Testis (tissue), 2 donors: ENCODE measurements at regions not wholly inside any gene's neighbourhood (a gene's known extent, or its start where the extent isn't known, plus 50 kb on each side); places are given as distances from the start of the nearest gene placed in this dataset.

Source experiments
- CTCF ChIP-seq, 3 experiments: fragments of 450-650 bp in 2 of 3; fragments of 200-600 bp in 1 of 3; sonication (generic) in 1 of 3; IDR thresholded peaks; one replicate each; pipeline ENCODE4 v1.5.1; 2016 to 2019; ENCODE audit warnings: antibody characterized with exemption in 3 of 3, mild to moderate bottlenecking in 2 of 3, moderate library complexity in 1 of 3
- POLR2A ChIP-seq: fragments of 450-650 bp; IDR thresholded peaks from one replicate; pipeline ENCODE4 v1.6.1; 2017; ENCODE audit warnings: antibody characterized with exemption, mild to moderate bottlenecking, moderate library complexity

GRCh38 chr3:59386165-59386564 lies 336.3 kb upstream of the CFAP20DC start:
- TF ChIP-seq POLR2A (no peak), CTCF (IDR thresholded peaks at IDR 0.05) (no peak)
